ENCODE measurements at regions not wholly inside any gene's neighbourhood (a gene's known extent, or its start where the extent isn't known, plus 50 kb on each side); places are given as distances from the start of the nearest gene placed in this dataset.

DNA sequence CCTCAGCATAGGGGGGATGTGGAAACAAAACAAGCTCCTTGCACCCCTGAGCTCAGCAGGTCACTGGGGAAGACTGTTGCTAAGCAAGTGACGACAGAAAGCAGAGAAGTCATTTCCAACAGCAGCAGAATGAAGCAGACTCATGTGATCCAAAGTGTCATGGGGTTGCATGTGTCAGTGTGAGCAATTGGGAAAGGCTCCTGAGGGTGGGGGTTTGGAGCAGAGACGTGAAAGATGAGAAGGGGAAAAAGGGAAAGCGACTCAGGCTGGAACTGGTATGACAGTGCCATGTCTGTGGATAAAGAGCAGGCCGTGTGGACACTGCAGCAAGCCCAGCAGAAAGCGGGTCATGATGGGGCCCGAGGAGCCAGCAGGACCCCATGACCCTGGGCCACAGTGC is 363.9 kb downstream of the PREX1 start:
- no peak for DNase-seq (ENCODE audit: low spot score)

DNA sequence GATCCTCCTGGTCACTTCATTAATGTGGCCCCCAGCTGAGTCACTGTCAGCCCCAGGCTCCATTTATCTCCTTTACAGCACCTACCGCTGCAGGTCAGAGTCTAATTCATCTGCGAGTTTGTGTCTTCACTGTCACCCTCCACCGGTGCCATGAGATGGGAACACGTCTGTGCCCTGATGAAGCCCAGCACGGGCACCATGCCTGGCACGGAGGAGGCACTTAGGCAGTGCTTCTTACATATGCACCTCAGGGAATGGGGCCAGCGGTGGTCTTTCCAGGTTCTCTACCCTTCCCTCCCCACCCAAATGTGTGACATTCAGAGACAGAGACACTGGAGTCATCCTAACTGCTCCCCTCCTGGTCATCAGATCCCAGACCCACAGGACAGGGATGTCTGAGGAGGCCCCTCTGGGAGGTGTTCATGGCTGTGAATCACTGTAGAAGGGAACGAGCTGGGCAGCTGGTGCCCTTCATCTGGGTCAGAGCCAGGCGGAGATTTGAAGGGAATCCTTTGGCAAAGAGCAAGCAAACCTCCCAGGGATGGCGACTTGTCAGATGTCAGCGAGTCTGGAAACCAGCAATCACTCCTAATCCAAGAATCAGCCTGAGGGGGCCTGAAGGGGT is 364.6 kb downstream of the PREX1 start:
- no peak for DNase-seq (ENCODE audit: low spot score)

DNA sequence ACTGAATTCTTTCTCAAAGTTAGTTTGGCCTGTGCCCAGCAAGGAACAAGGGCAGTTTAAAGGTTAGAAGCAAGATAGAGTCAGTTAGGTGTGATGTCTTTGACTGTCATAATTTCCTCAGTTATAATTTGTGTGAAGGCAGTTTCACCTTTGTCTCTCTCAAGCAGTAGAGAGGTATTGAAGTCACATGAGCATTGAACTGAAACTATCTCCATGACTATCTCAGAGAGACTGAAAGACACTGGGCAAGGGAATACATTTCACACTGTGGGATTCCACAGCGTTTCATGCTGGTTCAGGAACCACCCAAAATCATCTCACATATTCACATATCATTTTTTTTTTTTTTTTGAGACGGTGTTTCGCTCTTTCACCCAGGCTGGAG is 366.1 kb downstream of the PREX1 start:
- no peak for DNase-seq (ENCODE audit: low spot score)

DNA sequence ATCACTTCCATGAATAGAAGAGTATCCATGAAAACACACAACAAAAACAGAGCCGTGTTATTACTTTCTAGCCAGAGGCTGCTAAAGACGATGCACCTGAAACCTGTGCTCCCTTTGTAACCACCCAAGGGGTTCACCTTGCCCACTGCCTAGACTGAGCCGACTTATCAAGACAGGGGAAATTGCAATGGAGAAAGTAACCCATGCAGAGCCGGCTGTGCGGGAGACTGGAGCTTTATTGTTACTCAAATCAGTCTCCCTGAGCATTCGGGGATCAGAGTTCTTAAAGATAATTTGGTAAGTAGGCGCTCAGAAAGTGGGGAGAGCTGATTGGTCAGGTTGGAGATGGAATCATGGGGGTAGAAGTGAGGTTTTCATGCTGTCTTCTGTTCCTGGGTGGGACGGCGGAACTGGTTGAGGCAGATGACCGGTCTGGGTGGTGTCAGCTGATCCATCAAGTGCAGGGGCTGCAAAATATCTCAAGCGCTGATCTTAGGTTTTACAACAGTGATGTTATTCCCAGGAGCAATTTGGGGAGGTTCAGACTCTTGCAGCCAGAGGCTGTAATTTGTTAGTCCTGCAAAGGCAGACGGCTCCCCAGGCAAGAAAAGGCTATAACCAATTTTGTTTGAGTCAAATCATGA is 366.6 kb downstream of the PREX1 start:
- DNase-seq (ENCODE audit: low spot score) = no peak

DNA sequence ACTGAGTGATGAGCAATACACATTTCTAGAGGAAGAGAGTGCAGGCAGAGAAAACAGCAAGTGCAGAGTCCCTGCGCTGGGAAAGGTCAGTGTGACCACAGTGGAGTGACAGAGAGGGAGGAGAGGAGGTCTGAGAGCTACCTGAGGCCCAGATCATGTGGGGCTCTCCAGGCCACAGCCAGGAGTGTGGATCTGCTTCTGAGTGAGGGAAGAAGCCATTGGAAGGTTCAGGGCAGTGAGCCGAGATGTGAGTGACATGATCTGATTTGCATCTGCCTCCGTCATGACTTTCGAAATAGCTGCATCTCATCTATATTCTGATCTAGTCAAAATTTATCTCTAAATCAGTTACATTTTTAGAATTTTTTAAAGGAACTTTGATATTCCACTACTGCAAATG is 367.1 kb downstream of the PREX1 start:
- no peak for DNase-seq (ENCODE audit: low spot score)

DNA sequence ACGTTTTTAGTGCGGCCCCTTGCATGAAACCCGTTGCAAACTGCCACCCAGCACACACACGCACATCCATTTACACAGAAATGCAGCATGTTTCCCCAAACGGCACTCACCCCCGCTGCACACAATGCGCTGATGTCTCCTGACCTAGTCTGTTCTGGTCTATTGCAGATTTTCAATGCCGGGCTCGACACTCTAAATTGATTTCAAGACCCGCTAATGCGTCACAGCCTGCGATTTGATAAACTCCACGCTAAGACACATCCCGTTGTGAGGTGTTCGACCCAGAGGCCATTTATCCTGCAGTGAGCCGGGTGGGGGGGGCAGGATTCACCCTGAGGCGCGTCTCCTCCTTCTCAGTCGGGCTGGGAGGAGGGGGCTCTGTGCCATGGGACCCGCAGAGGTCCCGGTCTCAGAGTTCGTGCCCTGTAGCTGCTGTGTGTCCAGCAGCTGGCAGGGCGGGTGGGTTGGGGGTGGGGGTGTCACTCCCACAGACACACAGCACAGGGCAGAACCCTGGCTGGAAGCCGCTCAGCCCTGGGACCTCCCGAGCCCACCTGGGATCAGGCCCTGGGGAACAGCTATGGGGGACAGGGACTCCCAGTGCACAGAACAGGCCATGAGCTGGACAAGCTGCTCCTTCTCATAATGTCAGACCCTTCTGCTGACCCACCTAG is 367.9 kb downstream of the PREX1 start:
- DNase-seq (ENCODE audit: low spot score) = no peak

DNA sequence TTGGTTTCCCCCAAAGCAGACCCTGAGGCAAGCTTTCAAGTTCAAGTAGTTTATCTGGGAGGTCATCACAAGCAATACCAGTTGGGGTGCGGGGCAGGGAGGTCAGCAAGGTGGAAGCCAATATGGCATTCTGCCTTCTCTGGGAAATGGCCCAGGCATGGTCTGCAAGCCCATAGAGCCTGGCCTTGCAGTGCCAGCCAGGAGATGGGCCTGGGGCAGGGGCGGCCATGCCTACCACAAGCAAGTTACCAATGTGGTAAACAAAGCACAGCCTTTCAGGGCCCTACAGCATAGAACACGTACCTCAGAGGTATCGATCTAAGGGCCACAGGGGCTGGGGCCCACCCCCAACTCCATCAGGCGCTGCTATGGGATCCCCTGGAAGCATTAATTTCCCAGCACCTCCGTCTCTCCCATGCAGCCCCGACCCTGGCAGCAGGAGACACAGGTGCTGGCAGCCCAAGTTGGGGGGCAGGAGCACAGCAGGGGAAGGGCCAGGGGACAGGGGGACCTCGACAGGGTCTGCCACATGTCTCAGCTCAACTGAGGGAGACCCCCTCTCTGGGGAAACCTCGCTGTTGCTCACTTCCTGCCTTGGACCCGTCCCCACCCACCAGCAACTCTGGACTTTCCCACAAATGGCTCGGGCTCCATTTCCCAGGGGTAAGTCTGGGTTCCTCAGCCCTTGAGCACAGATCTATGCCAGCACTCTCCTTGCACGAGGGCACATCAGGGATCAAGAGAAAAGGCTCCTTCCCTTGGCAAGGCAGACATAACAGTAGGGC is 369.0 kb downstream of the PREX1 start:
- DNase-seq (ENCODE audit: low spot score) = no peak

DNA sequence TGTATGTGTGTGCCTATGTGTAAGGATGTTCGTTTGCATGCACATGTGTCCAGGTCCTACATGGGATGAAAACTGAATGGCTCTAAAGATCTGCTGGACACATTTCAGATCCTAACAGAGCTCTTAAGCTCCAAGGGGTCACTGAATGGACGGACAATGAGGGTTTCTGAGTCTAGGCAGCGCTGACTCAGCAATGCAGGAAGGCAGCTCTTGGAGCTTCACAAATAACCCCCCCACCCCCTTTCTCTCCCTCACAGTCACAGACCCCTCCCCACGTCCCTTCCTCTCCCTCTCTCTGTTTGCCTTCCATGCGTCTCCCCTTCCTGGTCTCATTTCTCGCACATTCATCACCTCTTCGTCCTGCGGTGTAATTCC is 369.8 kb downstream of the PREX1 start:
- no peak for DNase-seq (ENCODE audit: low spot score)

DNA sequence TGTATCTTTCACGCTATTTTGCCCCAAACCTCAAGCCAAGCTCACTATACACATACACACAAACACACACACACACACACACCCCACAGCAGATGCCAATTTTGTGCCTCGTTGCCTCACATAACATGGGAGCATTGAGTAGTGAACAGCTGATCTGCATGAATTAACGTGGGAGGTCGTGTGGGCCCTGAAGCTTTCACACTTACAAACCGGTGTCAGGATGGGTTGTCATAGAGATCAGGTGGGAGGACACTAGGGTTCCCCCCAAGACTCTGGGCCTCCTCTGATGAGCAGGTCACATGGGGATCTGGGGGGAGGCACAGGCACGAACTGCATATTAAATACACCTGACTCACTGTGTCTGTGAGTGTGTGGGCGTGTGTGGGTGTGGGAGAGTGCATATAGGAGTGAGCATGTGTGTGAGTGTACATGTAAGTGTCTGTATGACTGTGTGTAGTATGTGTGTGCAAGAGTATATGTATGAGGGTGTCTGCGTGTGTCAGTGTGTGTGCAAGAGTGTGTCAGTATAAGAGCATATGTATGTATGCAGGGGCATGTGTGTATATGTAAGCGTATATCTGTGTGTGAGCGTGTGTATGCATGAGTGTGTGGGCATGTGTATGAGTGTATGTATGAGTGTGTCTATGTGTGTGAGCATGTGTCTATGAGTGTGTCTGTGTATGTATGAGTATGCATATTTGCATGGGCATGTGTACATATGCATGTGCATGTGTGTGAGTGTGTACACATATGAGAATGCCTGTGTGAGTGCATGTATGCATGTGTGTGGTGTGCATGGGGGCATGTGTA is 370.4 kb downstream of the PREX1 start:
- DNase-seq (ENCODE audit: low spot score) = no peak

DNA sequence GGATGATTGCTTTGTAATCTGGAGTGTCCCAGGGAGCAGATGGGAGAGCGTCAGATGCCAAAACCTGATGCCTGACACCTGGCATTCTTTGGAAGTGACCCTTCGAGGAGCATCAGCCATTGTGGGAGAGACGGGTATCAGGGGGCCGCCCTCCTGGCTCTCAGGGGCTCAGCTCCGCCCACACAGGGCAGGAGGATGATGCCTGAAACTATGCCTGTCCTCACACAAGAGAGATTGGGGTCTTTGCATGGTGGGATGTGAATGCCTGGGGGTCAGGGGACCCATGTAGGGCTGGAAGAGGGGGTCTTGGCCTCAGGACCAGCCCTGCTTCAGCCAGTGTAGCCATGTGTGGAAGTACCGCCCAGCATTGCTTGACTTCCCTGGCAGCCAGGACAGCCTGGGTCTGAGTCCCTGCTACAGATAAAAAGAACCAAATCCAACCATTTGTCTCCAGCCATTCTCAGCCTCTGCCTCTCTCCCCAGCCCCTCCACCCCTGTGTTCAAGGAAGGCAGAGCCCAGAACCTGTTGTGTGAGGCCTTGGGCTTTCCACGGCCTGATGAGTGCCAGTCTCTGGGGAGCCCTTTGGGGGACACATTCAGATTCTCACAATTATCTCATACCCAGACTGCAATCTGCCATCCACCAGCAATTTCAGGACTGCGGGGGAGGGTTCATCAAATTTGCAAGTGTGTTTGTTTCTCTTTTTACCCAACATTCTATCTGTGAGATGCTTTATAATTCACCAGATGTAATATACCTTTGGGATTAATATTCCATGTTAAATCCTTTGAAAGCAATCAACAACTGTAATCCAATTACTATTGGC is 371.2 kb downstream of the PREX1 start:
- no peak for DNase-seq (ENCODE audit: low spot score)

DNA sequence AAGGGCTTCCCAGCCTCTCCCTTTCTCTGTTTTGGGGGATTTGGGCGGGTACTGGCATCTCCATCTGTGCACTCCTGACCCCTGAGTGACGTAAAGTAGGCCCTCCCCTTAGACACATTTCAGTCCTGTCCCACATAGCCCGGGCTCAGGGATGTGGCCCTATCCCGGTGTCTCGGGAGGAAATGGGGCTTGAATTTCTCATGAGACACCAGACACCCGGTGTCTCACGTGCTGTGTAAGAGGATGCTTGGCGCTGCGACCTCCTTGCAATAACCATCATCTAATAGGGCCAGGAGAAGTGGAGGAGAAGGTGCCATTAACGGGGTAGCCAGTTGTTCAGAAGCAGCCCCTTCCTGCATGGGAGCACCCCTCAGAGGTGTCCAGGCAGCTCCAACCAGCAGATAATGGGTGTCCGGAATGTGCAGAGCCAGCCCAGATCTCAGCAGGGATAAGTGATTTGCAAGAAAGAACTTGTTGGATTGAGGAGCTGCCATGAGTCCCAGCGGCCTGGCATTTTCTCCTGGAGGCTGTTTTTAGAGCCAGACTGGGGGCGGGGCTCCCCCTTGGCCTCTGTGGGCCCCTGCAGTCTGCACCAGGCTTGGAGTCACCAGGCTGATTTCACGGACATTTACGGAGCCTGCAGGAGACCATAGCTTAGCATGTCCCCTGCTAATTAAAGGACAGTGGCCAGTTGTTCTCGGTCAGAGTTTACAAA is 372.0 kb downstream of the PREX1 start:
- no peak for DNase-seq (ENCODE audit: low spot score)

DNA sequence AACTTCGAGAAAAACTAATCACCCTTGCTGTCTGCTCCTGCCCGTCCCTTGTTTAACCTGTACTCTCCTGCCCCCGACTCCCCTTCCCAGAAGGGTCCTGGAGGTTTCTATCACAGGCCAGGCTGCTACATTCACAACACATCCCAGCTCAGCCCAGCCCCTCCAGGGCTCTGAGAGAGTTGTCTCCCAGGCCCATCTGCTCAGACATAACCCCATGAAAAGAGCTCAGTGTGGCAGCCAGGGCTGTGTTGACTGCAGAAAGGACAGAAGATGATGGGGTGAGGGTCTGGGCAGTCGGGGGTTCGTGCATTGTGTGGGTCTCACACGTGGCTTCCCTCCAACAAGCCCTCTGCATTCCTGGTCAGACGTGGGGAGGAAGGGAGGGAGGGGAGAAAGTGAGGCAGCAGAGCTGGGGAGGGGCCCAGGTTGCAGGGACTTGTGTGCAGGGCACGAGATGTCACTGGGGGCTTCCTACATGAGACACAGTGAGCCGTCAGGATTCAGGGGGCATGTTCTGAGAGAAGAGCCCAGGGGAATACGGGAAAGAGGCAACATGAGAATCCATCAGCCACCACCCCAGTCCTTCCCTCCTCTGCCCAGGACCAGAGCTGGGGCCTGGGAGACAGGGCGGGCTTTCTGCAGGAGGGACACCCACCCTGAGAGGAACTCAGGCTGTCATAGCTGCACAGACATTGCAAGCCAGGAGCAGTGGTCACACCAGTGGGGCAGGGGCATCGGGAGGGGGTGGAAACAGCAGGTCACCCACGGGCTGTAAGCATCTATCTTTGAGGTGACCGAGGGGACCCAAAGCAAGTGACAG is 372.9 kb downstream of the PREX1 start:
- no peak for DNase-seq (ENCODE audit: low spot score)

DNA sequence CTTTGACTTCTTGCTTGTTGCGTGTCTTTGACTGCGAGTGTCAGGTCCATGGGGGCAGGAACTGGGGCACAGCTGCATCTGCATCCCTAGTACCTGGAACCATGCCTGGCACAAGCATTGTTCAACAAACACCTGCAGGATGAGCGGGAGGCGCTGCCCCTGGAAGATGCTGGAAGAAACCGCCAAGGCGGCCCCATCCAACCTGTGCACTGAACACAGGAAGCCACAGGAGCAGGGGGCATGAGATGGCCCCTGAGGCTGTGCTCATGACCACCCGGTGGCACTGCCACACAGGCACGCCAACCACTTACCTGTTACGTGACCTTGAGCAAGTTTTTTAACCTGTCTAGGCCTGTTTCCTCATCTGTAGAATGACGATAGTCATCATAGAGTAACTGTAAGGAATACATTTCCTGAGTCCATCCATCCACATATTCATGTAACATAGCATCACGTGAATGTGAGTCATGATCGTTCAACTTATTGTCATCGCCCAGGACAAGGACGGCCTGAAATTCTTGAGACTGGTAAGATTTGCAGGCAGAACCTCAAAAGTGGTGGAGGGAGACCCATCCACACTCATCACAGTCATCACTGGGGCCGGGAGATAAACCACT is 374.2 kb downstream of the PREX1 start:
- no peak for DNase-seq (ENCODE audit: low spot score)

DNA sequence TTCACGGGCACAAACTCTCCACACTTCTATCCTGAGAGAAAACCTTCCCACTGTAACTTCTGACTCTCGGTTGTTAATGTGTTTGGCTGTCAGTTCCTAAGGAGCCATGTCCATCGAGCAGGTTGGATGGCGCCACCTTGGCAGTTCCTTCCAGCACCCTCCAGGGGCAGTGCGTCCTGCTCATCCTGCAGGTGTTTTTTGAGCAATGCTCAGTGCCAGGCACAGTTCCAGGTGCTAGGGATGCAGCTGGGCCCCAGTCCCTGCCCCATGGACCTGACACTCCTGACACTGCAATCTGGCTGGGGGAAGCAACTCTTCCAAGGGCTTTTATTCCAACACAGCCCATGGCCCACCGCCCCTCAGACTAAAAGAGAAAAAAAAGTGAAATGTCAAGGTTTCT is 376.4 kb downstream of the PREX1 start:
- no peak for DNase-seq (ENCODE audit: low spot score)

DNA sequence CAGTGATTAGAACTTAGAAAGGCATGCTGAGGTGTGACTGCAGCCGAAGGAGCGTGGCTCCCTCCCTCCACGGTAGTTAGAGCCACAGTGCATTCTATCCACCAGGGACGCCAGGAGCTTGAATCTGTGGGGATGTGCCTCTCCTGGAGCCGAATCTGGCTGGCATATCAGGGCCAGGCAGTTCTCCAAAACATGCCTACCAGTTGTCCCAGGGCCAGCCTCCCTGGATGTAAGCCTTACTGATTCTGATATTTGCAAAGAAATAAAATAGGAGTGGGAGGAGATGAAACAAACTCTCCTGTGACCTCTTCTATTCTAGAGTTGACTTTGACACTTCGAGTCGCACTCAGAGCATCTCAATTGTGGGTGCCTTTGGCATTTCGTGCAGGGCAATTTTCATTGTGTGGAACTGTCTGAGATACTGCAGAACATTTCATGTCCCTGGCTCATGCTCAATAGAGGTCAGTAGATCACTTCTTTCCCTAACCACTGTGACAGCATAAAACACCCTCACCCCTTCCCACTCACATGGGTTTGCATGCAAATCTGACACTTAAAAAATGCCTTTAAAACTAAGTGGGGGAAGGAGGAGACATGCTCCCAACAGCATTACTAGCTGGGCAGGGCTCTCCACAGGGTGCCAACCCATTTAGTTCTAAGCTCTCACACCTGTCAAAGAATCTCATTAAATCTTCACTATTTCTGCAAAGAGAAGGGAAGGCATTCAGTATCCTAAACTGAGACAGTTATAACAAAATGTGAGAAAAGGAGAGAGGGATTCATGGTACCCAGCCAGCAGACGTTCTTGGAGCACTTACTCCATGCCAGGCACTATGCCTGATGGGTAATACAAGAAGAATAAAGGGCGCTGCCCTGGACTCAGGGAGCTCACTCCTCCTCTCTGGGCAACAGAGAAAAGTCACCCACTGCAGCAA is 378.9 kb downstream of the PREX1 start:
- DNase-seq (ENCODE audit: low spot score) = no peak

DNA sequence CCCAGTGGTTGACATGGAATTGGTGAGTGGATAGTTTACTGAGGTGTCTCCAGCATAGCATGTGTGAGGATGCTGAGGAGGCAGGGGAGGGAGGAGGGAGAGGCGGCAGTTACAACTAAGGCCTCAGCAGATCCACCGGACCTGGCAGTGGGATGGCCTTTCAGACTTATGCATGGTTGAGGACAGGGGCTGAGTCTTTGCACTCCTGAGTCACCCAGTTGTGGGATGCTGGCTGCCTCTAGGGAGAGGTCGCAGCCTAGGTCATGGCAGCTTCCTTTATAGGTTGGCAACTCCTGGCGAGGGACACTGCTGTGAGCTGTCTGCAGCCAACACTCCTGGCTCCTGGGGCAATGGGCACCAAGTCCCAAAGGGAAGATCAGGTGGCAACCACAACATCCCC is 380.3 kb downstream of the PREX1 start:
- no peak for DNase-seq (ENCODE audit: low spot score)

DNA sequence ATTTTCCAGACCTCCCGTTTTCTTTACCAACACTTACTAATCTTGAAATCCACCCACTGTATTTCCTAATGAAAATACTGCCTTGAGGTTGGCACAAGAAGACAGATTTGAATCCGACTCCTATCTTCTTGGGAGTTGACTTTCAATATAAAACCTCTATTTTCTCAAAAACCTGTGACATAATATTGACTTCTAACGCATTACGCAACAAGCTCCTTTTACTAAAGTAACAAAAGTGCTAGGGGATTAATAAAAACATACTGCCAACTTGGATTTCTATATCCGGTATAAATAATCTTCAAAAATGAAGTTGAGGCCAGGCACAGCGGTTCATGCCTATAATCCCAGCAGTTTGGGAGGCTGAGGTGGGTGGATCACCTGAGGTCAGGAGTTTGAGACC is 382.0 kb downstream of the PREX1 start:
- DNase-seq (ENCODE audit: low spot score) = no peak

DNA sequence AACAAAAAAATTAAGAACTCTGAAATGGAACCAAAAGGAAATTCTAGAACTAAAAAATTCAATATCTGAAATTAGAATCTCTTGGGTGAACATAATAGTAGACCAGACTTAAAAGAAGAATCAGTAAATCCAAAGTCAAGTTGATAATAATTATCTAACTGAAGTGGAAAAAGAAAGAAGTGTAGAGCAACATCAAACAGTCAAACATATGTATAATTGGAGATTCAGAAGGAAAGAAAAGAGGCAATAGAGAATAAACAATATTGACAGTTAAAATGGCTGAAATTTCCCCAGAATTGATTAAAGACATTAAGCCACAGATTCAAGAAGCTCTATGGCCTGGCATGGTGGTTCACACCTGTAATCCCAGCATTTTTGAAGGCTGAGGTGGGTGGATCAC is 383.6 kb downstream of the PREX1 start:
- DNase-seq (ENCODE audit: low spot score) = no peak

All from COLO829 (cell line).